Panc1 (cell line): ENCODE measurements at regions not wholly inside any gene's neighbourhood (a gene's known extent, or its start where the extent isn't known, plus 50 kb on each side); places are given as distances from the start of the nearest gene placed in this dataset.

Source experiments
- ATAC-seq: fragments of 200-7000 bp; cut with Tn5 transposase; 2 replicates; pipeline ENCODE4 v1.9.1; 2020; ENCODE audit warnings: mild to moderate bottlenecking, moderate library complexity
- BruUV-seq: library from RNA; stranded (reverse); fragments of 400-500 nt; replicated peaks from 2 replicates; lab custom pipeline; 2021; lab: Mats Ljungman, UMichigan
- CTCF ChIA-PET: fragments of 300-600 bp; sonication (Branson Sonifier 250); formaldehyde crosslinking; loops from one replicate; lab custom pipeline; 2022; ENCODE audit warnings: antibody characterized with exemption; lab: Charles Lee
- POLR2A ChIA-PET: fragments of 300-600 bp; sonication (Branson Sonifier 250); formaldehyde crosslinking; loops from one replicate; lab custom pipeline; 2022; ENCODE audit warnings: antibody characterized with exemption; lab: Charles Lee
- DNase-seq: peaks from one replicate; pipeline ENCODE4 v3.0.0-alpha.2; 2010; ENCODE audit warnings: low read depth, low spot score
- H3K27ac ChIP-seq: 2 replicates; pipeline ENCODE4 v1.5.1; 2011; ENCODE audit warnings: mild to moderate bottlenecking, low read length, inconsistent platforms
- H3K27me3 ChIP-seq: fragments of 200-500 bp; sonication (Bioruptor generic); 2 replicates; pipeline ENCODE4 v1.6.0; 2014; ENCODE audit warnings: low read length, inconsistent platforms; ENCODE audit not compliant: control insufficient read depth, insufficient read depth
- H3K36me3 ChIP-seq: fragments of 200-500 bp; sonication (Bioruptor generic); 2 replicates; pipeline ENCODE4 v1.5.1; 2014; ENCODE audit warnings: inconsistent platforms, mild to moderate bottlenecking, low read length, moderate library complexity; ENCODE audit not compliant: control insufficient read depth, insufficient read depth
- H3K4me1 ChIP-seq: 2 replicates; pipeline ENCODE4 v1.5.1; 2011; ENCODE audit warnings: inconsistent platforms, mild to moderate bottlenecking, low read length, moderate library complexity; ENCODE audit not compliant: control insufficient read depth, insufficient read depth
- H3K4me3 ChIP-seq, 2 experiments: 2 replicates each; pipeline ENCODE4 v1.5.1; 2011 to 2012; ENCODE audit warnings: low read depth in 2 of 2, low read length in 2 of 2, mild to moderate bottlenecking in 2 of 2, inconsistent platforms in 1 of 2, moderate library complexity in 1 of 2
- H3K9me3 ChIP-seq: fragments of 200-500 bp; sonication (Bioruptor generic); 2 replicates; pipeline ENCODE4 v1.5.1; 2014; ENCODE audit warnings: low read depth, mild to moderate bottlenecking, inconsistent platforms, low read length, moderate library complexity; ENCODE audit not compliant: control insufficient read depth, insufficient read depth
- CTCF ChIP-seq: fragments of 450-650 bp; IDR thresholded peaks from 2 replicates; pipeline ENCODE4 v1.5.1; 2017; ENCODE audit warnings: mild to moderate bottlenecking
- POLR2AphosphoS5 ChIP-seq: IDR thresholded peaks from 2 replicates; pipeline ENCODE4 v1.6.1; 2012; ENCODE audit warnings: mild to moderate bottlenecking, low read depth, low read length, moderate library complexity
- REST ChIP-seq, 2 experiments: IDR thresholded peaks; 2 replicates each; pipeline ENCODE4 v1.6.1; 2011 to 2012; ENCODE audit warnings: low read depth in 2 of 2, control low read depth in 1 of 2, low read length in 1 of 2, mild to moderate bottlenecking in 1 of 2, moderate library complexity in 1 of 2; ENCODE audit not compliant: insufficient read depth in 1 of 2
- SIN3A ChIP-seq: IDR thresholded peaks from 2 replicates; pipeline ENCODE4 v1.6.1; 2012; ENCODE audit warnings: low read depth, mild to moderate bottlenecking, low read length, moderate library complexity, borderline replicate concordance; ENCODE audit not compliant: insufficient read depth
- TCF7L2 ChIP-seq: IDR thresholded peaks from 2 replicates; pipeline ENCODE4 v1.6.1; 2011; ENCODE audit warnings: mild to moderate bottlenecking, low read depth, low read length, inconsistent platforms
- in situ Hi-C: cut with HindIII; loops from 2 replicates; pipeline ENCODE4 v1.10.0; 2016; ENCODE audit warnings: low sequenced_read_pairs, low pct_unique_long_range_greater_than_20kb
- intact Hi-C: fragments of 100-400 bp; cut with micrococcal nuclease; formaldehyde crosslinking; loops from one replicate; pipeline ENCODE4 v1.10.0; 2022; ENCODE audit not compliant: unreplicated experiment

GRCh38 chr12:92988622-92989130 is 59.6 kb upstream of the EEA1 start:
- no peaks in the 10 kb centered on the region for H3K27me3 ChIP-seq
- ATAC-seq (no peak), DNase-seq (no peak)
- no peak overlapping the region for H3K4me3 ChIP-seq
- ChIA-PET POLR2A (no interaction called here), CTCF (interaction anchor here (0.6 to 1.2 kb wide), 2 partner anchors 400 to 918 kb away, joined by 5 to 6 read pairs; no protein-coding TSS in a partner anchor)
- H3K36me3 ChIP-seq: no peaks in the 10 kb centered on the region
- no peaks in the 10 kb centered on the region for H3K9me3 ChIP-seq
- TF ChIP-seq REST (IDR thresholded peaks at IDR 0.05; ENCODE audit: insufficient read depth in 1 of 2, low read depth in 2 of 2, low read length in 1 of 2) (no peak), TCF7L2 (no peak), POLR2AphosphoS5 (no peak), SIN3A (no peak), CTCF (no peak)
- no peak overlapping the region for H3K27ac ChIP-seq
- BruUV-seq: no TSS peak
- intact Hi-C loops: loop anchor here (5.0 to 10.0 kb wide), 2 partner anchors 204 to 394 kb away; no protein-coding TSS in a partner anchor
- in situ Hi-C loops: no loop called here
- 0 out of 2 replicates have a peak, but pooled peaks cover 5% of the 10 kb centered on the region for H3K4me1 ChIP-seq

- no TSS peak for BruUV-seq
- intact Hi-C loops (loop anchor here (5.0 to 10.0 kb wide), 2 partner anchors 205 to 392 kb away; no protein-coding TSS in a partner anchor), in situ Hi-C loops (no loop called here)
- CTCF ChIA-PET: no interaction called here
- POLR2A ChIA-PET: interaction anchor here (0.6 kb wide), 1 partner anchor 124 kb away, joined by 3 read pairs; no protein-coding TSS in a partner anchor
- Histone ChIP-seq H3K4me3 (no peak overlapping the region), H3K9me3 (no peaks in the 10 kb centered on the region), H3K4me1 (0 out of 2 replicates have a peak, but pooled peaks cover 5% of the 10 kb centered on the region), H3K27ac (no peak overlapping the region), H3K36me3 (no peaks in the 10 kb centered on the region), H3K27me3 (no peaks in the 10 kb centered on the region)
- ATAC-seq (no peak), DNase-seq (no peak)
- no peak for TF ChIP-seq REST (IDR thresholded peaks at IDR 0.05; ENCODE audit: insufficient read depth in 1 of 2, low read depth in 2 of 2, low read length in 1 of 2)
- TF ChIP-seq POLR2AphosphoS5: no peak
- no peak for TF ChIP-seq SIN3A
- TF ChIP-seq CTCF: no peak
- no peak for TF ChIP-seq TCF7L2
Measured at GRCh38 chr12:92989715-92990484, 60.8 kb upstream of the EEA1 start.
